GM12878 (cell line): ENCODE measurements at regions not wholly inside any gene's neighbourhood (a gene's known extent, or its start where the extent isn't known, plus 50 kb on each side); places are given as distances from the start of the nearest gene placed in this dataset.
"Not testable (repeated sequence)": the region's sequence is repeated elsewhere in the genome, so short reads cannot be mapped to it uniquely, and the experiment has no call there.

Experiments
- CHD2 ChIP-seq: IDR thresholded peaks from 2 replicates; pipeline ENCODE4 v1.6.1; 2011; ENCODE audit warnings: low read depth, low read length, improper control_type of control experiment, borderline replicate concordance
- CTCF ChIP-seq, 3 experiments: IDR thresholded peaks in 2 of 3; conservative IDR thresholded peaks in 1 of 3; 2 replicates each; pipeline ENCODE4 v1.5.1; 2011; ENCODE audit warnings: low read depth in 3 of 3, low read length in 3 of 3, mild to moderate bottlenecking in 3 of 3, control low read depth in 2 of 3, moderate library complexity in 2 of 3, inconsistent platforms in 1 of 3, mixed read lengths in 1 of 3; ENCODE audit not compliant: control insufficient read depth in 2 of 3, insufficient read depth in 1 of 3; ENCODE audit errors: extremely low read depth in 1 of 3
- EP300 ChIP-seq, 2 experiments: fragments of 150-350 bp in 1 of 2; IDR thresholded peaks; 2 replicates each; pipeline ENCODE4 v1.6.1; 2011 to 2012; ENCODE audit warnings: low read depth in 2 of 2, low read length in 2 of 2, borderline replicate concordance in 1 of 2, improper control_type of control experiment in 1 of 2, inconsistent platforms in 1 of 2; ENCODE audit not compliant: control insufficient read depth in 1 of 2
- ETV6 ChIP-seq, 2 experiments: fragments of 450-650 bp in 1 of 2; IDR thresholded peaks in 1 of 2; conservative IDR thresholded peaks in 1 of 2; 2 replicates each; pipeline ENCODE4 v1.6.1; 2014; ENCODE audit warnings: antibody characterized with exemption in 1 of 2, borderline replicate concordance in 1 of 2, low read depth in 1 of 2, mild to moderate bottlenecking in 1 of 2, moderate library complexity in 1 of 2
- EZH2 ChIP-seq: IDR thresholded peaks from 2 replicates; pipeline ENCODE4 v1.6.1; 2012; ENCODE audit warnings: low read depth, mild to moderate bottlenecking, control low read depth, inconsistent platforms, low read length, borderline replicate concordance; ENCODE audit not compliant: control insufficient read depth
- POLR2AphosphoS5 ChIP-seq: IDR thresholded peaks from 2 replicates; pipeline ENCODE4 v1.6.1; 2011; ENCODE audit warnings: mild to moderate bottlenecking, low read length, inconsistent platforms
- REST ChIP-seq: IDR thresholded peaks from 2 replicates; pipeline ENCODE4 v1.6.1; 2012; ENCODE audit warnings: mild to moderate bottlenecking, low read depth, low read length
- YY1 ChIP-seq: IDR thresholded peaks from 2 replicates; pipeline ENCODE4 v1.6.1; 2011; ENCODE audit warnings: low read depth, mild to moderate bottlenecking, low read length
- TF ChIP-seq, protein P1 (sequence below): IDR thresholded peaks from 2 replicates; pipeline ENCODE4 v1.6.1; 2011; ENCODE audit warnings: borderline replicate concordance, low read depth, mild to moderate bottlenecking, moderate library complexity, low read length; ENCODE audit not compliant: insufficient read depth, poor library complexity, severe bottlenecking

GRCh38 chr10:108315636-108316035 lies 1151.1 kb upstream of the SORCS1 start:
- not testable (repeated sequence) for TF ChIP-seq ETV6 (conservative IDR thresholded peaks at IDR 0.05 in 1 of 2, IDR thresholded peaks at IDR 0.05 in 1 of 2; ENCODE audit: borderline replicate concordance in 1 of 2, low read depth in 1 of 2); EZH2; YY1; CTCF (IDR thresholded peaks at IDR 0.05 in 2 of 3, conservative IDR thresholded peaks at IDR 0.05 in 1 of 3; ENCODE audit: control insufficient read depth in 2 of 3, extremely low read depth in 1 of 3, insufficient read depth in 1 of 3, low read depth in 3 of 3, low read length in 3 of 3); EP300 (IDR thresholded peaks at IDR 0.05; ENCODE audit: borderline replicate concordance in 1 of 2, control insufficient read depth in 1 of 2, low read depth in 2 of 2, low read length in 2 of 2); CHD2; POLR2AphosphoS5; REST
- TF ChIP-seq, protein P1, sequence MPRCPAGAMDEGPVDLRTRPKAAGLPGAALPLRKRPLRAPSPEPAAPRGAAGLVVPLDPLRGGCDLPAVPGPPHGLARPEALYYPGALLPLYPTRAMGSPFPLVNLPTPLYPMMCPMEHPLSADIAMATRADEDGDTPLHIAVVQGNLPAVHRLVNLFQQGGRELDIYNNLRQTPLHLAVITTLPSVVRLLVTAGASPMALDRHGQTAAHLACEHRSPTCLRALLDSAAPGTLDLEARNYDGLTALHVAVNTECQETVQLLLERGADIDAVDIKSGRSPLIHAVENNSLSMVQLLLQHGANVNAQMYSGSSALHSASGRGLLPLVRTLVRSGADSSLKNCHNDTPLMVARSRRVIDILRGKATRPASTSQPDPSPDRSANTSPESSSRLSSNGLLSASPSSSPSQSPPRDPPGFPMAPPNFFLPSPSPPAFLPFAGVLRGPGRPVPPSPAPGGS = not testable (repeated sequence)
